GM10266 (cell line): ENCODE measurements at regions not wholly inside any gene's neighbourhood (a gene's known extent, or its start where the extent isn't known, plus 50 kb on each side); places are given as distances from the start of the nearest gene placed in this dataset.

Experiments used
- DNase-seq: peaks from one replicate; pipeline ENCODE4 v3.0.0; 2012; ENCODE audit errors: extremely low spot score
- TF ChIP-seq, protein P1 (sequence below): IDR thresholded peaks from 2 replicates; pipeline ENCODE4 v1.5.1; 2012; ENCODE audit warnings: mild to moderate bottlenecking, low read depth; ENCODE audit not compliant: control insufficient read depth, insufficient read depth; ENCODE audit errors: missing control alignments

DNA sequence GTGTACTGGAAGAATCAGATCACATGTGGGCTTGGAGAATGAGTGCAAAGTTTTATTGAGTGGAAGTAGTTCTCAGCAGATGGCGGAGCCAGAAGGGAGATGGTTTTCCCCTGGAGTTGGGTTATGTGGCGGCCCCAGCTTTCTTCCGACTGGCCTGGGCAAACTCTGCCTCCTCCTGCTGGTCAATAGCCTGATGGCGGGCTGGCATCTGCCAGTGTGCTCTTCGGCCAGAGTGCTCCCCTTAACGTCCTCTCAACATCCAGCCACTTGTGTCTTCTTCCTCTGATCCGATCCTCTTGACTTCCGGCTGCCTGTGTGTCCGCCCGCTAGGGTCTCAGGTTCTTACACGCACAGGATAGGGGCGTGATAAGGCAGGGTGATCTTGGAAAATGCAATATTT is 741.3 kb downstream of the RNF144A start:
- DNase-seq = no peak
- TF ChIP-seq, protein P1, sequence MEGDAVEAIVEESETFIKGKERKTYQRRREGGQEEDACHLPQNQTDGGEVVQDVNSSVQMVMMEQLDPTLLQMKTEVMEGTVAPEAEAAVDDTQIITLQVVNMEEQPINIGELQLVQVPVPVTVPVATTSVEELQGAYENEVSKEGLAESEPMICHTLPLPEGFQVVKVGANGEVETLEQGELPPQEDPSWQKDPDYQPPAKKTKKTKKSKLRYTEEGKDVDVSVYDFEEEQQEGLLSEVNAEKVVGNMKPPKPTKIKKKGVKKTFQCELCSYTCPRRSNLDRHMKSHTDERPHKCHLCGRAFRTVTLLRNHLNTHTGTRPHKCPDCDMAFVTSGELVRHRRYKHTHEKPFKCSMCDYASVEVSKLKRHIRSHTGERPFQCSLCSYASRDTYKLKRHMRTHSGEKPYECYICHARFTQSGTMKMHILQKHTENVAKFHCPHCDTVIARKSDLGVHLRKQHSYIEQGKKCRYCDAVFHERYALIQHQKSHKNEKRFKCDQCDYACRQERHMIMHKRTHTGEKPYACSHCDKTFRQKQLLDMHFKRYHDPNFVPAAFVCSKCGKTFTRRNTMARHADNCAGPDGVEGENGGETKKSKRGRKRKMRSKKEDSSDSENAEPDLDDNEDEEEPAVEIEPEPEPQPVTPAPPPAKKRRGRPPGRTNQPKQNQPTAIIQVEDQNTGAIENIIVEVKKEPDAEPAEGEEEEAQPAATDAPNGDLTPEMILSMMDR = no peak

- DNase-seq = no peak
- TF ChIP-seq, protein P1 = no peak
Observed at GRCh38 chr2:7660816-7661215, 743.6 kb downstream of the RNF144A start.

- DNase-seq = no peak
Observed at GRCh38 chr2:7661502-7661901, 744.3 kb downstream of the RNF144A start.

GRCh38 chr2:7665880-7666279 is 748.7 kb downstream of the RNF144A start:
- DNase-seq = no peak
- TF ChIP-seq, protein P1 = no peak

More at GRCh38 chr2:7661502-7661901, 744.3 kb downstream of the RNF144A start:
- TF ChIP-seq, protein P1 = no peak

DNA sequence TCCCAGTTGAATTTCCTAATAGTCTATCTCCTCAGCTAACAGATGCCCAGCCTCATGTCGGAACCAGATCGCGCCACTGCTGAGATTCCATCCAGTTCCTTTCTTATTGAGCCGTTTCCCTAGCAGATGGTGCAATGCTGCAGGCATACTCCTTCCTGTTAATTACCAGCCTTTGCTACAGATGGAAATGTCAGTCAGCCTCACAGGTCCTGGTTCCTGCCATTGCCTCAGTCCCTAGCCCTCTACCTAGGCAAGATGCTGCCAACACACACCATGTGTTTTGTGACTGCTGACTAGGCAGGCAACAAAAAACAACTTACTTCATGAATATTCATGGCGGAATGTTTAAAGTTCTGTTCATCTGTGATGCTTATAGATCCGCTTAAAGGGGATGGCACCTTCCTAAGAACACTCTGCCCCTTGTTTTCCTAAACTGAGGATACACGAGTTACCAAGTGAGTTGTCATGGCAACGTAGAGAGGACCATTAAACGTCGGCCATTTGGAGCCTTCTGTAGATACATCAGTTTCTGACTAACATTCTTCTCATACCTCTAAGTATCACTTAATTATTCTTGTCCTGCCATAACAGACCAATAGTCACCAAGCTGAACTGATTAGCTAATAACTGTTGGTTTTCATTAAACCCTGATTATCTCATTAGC is 749.5 kb downstream of the RNF144A start:
- no peak for DNase-seq
- TF ChIP-seq, protein P1 = no peak

DNA sequence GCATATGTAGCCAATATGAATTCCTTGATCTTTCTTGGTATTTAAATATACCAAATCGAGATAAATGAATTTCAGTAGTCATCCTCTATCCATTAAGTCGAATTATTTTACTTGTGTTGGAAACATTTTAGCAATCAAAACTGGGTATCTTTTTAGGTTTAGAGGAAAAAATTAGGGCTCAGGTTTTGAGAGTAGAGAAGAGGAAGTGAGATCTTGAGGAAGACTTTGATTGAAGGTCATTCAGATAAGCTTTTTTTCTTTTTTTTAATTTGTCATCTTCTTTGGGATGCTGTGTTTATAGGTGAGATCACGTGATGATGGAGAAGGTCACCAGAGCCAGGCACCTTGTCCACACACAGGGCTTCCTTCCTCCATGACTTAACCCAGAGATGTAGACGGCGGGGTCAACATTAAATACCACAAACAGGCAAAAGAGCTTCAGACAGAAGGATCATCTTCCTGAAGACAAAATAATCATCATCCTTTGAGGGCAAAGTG is 750.1 kb downstream of the RNF144A start:
- DNase-seq = no peak
- TF ChIP-seq, protein P1 = no peak

GRCh38 chr2:7670905-7671641 is 753.9 kb downstream of the RNF144A start:
- DNase-seq = no peak
- TF ChIP-seq, protein P1 = no peak
